ENCODE measurements at regions not wholly inside any gene's neighbourhood (a gene's known extent, or its start where the extent isn't known, plus 50 kb on each side); places are given as distances from the start of the nearest gene placed in this dataset.
"Not testable (repeated sequence)": the region's sequence is repeated elsewhere in the genome, so short reads cannot be mapped to it uniquely, and the experiment has no call there.

DNA sequence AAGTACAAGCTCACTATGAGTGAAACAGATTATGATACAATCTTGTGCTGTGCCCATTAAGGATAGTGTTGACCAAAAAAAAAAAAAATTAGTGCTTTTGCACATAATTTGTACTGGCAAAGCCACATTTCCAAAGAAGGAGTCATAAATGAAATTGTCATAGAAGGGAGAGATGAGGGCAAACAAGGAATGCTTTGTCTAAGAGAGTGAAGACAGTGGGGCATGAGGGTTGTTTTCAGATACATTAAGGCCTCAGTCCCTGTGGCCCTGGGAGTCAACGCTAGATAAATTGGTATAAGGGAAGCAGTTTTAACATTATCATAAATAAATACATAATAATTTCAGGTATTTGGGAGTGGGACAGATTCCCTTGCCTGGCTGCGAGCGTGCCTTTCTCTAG is 267.5 kb upstream of the PRKCQ start:
- DNase-seq (ENCODE audit: low spot score in 2 of 2) (no peak), ATAC-seq (no peak)
- H3K9me3 Mint-ChIP-seq, result no peaks in the 10 kb centered on the region
- H3K27ac Mint-ChIP-seq, result no peak overlapping the region
- no peaks in the 10 kb centered on the region for H3K36me3 Mint-ChIP-seq

DNA sequence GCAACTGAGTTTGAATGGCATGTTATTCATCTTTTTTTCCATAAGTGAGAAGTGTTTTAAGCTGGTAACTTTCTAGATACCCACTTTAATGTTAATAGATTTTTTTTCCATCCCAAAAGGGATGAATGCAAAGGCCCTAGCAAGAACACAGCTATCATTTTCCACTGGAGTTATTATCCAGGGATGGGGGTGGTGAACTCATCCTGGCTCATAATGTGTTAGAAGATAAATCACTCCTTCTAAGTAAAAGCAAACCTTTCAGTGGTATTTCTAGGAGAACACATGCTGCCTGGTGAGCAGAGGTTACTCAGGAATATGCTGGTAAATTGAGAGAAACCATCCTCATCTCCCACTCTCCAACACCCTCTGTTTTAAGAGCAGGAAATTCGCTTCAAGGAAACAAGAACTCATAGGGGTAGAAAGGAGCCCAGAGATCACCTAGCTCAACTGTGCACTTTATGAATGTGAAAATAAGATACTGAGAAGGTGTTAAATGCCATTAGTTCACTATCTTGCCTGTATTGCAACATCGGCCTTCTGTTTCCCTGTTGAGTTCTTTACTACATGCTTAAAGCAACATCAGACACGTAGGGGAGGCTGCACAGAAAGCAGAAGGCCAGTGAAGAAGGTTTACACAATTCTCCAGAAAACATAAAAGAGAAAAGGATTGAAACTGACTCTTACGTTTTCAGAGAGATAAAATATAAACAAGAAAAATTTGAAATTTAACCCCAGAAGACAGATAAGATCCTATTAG is 264.0 kb upstream of the PRKCQ start:
- no peak for ATAC-seq
- Mint-ChIP-seq H3K9me3 (no peaks in the 10 kb centered on the region), H3K36me3 (no peaks in the 10 kb centered on the region), H3K27ac (no peak overlapping the region)
- DNase-seq (ENCODE audit: low spot score in 2 of 2), result no peak

DNA sequence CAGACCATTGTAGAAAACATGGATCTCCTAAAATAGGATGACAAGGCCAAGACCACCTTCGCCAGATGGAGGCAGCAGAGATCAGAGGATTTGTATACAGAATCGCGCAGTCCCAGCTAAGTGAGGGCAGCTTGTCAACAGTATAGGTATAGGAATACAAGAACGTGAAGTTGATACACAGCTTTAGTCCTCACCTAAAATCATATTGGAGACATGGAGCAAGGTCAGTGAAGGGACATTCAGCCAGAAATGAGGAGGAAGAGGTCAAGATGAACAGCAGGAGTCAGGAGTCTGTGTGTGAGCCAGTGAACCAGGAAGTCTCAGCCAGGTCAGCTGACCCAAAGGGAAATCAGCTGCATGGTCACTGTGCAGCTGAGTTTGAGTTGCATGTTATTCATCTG is 263.4 kb upstream of the PRKCQ start:
- Mint-ChIP-seq H3K27ac (no peak overlapping the region), H3K9me3 (no peaks in the 10 kb centered on the region), H3K36me3 (no peaks in the 10 kb centered on the region)
- ATAC-seq (no peak), DNase-seq (ENCODE audit: low spot score in 2 of 2) (no peak)

DNA sequence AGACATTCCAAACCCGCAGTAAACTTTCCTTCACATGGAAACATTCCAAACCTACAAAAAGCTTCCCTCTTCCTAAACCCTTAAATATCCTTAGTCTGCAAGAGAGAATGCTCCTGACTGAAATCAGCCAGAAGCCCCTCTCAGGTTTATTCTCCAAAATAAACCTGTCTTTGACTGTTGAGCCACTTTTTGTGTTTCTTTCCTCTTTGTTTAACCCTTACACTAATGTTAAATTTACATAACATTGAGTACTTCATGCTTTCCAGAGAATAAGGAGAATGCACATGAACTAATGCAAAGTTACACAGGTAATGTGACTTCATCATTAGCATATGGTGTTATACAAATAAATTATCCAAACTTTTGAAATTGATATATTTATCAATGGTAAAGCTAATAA is 262.6 kb upstream of the PRKCQ start:
- DNase-seq (ENCODE audit: low spot score in 2 of 2), result no peak
- H3K27ac Mint-ChIP-seq, result no peak overlapping the region
- no peaks in the 10 kb centered on the region for H3K36me3 Mint-ChIP-seq
- no peak for ATAC-seq
- H3K9me3 Mint-ChIP-seq, result no peaks in the 10 kb centered on the region

DNA sequence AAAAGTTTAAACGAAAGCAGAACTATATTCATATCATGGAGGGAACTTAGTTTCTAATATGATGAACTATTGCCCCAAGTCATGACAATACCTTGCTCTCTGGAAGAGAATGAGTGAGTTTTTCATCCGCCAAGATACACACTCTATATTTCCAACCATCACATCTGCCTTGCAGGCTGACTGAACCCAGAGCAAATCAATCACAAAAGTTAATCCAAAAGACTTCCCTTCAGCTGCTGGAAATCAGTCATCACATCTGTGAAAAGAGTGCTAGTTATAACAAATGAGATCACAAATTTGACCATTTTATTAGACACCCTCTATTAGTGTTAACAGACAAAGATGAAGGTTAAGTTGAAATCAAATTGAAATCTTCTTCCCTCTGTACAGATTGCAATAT is 261.7 kb upstream of the PRKCQ start:
- no peak for ATAC-seq
- no peak for DNase-seq (ENCODE audit: low spot score in 2 of 2)
- Mint-ChIP-seq H3K9me3 (no peaks in the 10 kb centered on the region), H3K27ac (no peak overlapping the region), H3K36me3 (no peaks in the 10 kb centered on the region)

DNA sequence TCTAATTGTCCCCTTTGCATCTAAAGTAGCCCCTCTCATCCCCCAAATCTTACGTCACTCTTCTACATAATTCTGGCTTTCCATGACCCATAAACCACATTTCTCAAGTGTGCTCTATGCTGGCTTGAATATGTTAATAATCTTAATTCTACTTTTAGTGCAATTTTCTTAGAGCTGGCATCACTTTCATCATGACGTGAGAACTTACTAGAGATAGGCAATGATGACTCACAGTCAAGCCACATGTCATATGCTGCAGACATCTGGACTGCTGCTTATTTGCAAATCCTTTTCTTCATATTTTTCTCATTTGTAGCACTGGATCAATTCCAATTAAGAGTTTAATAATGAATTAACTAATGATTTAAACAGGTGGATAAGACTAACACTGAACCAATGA is 260.7 kb upstream of the PRKCQ start:
- no peak for ATAC-seq
- DNase-seq (ENCODE audit: low spot score in 2 of 2), result no peak
- Mint-ChIP-seq H3K36me3 (no peaks in the 10 kb centered on the region), H3K9me3 (no peaks in the 10 kb centered on the region), H3K27ac (no peak overlapping the region)

DNA sequence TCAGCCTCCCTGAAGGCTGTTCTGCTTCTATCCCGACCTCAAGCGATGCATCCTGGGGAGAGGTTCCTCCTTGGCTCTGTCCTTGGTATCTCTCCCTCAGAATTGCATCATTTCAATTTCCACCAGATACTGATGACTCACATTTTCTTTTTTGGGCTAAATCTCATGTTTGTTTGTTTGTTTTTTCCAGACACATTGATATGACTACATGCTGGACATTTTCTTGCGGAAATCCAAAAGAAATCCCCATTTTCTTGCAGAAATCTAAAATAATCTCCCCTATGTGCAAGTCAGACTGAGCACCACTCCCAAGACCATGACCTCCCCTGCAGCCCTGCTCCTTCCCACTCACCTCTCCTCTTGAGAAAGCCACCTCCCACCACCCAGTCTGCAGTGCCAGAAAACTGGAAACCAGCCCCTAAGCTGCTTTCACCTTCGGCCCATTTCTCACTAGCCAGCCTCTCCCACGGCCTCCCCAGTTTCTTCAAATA is 260.2 kb upstream of the PRKCQ start:
- DNase-seq (ENCODE audit: low spot score in 2 of 2) (no peak), ATAC-seq (no peak)
- Mint-ChIP-seq H3K36me3 (no peaks in the 10 kb centered on the region), H3K27ac (no peak overlapping the region), H3K9me3 (no peaks in the 10 kb centered on the region)

DNA sequence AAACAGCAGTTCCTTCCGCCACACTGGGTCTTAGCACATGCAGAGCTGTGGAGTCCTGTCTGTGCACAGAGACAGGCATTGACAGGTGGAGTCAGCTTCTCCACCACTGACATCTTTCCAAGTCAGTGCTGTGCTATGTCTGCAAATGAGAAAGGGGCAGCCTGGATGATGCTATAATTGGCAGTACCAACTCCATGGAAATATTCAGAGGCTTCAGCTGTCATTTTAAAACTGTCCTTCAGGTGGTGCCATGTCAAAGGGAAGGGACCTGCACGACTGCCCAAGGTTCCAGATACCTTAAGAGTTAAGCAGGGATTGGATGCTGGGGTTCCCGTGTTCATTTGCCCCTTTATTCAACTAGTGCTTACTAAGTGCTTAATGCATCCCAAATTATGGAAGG is 258.0 kb upstream of the PRKCQ start:
- Mint-ChIP-seq H3K27ac (no peak overlapping the region), H3K36me3 (no peaks in the 10 kb centered on the region), H3K9me3 (no peaks in the 10 kb centered on the region)
- DNase-seq (ENCODE audit: low spot score in 2 of 2), result peak in 1 of 2 donors; percentile 14
- ATAC-seq, result no peak

DNA sequence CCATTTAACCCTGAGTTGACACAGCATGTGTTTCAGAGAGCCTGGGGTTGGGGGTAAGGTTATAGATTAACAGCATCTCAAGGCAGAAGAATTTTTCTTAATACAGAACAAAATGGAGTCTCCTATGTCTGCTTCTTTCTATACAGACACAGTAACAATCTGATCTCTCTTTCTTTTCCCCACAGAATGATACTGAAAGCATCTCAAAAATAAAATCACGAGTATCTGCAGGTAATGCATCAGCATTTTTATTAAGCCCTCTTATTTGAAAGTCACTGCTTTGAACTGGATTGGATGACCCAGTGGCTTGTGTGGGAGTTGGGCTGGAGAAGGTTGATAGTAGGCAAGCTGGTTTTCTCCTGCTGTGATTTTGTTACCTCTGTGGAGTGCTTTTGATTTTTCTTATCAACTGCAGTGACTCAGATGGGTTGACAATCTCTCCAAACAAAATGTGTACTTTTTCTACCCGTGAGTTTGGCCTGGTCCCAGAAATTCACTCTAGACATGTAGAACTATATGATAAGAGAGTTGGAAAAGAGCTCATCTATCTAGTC is 253.5 kb upstream of the PRKCQ start:
- DNase-seq (ENCODE audit: low spot score in 2 of 2) (no peak), ATAC-seq (no peak)
- H3K9me3 Mint-ChIP-seq, result no peaks in the 10 kb centered on the region
- H3K27ac Mint-ChIP-seq, result no peak overlapping the region
- H3K36me3 Mint-ChIP-seq, result no peaks in the 10 kb centered on the region

DNA sequence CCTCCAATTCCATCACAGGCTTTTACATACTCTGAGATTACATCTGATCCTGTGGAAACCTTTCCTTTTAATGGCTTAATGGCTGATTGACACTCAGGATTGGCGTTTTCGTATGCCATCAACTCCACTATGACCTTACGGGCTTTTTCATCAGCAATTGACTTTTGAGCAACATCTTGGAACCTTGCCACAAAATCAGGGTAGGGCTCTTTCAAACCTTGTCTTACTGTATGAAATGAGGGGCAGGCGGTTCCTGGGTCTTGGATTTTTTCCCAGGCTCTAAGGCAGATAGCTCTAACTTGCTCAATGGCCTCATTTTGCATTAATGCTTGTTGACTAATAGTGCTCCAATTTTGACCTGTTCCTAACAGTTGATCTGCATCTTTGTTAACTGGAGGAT is 250.9 kb upstream of the PRKCQ start:
- H3K27ac Mint-ChIP-seq; H3K9me3 Mint-ChIP-seq; ATAC-seq; DNase-seq (ENCODE audit: low spot score in 2 of 2); H3K36me3 Mint-ChIP-seq: not testable (repeated sequence)

DNA sequence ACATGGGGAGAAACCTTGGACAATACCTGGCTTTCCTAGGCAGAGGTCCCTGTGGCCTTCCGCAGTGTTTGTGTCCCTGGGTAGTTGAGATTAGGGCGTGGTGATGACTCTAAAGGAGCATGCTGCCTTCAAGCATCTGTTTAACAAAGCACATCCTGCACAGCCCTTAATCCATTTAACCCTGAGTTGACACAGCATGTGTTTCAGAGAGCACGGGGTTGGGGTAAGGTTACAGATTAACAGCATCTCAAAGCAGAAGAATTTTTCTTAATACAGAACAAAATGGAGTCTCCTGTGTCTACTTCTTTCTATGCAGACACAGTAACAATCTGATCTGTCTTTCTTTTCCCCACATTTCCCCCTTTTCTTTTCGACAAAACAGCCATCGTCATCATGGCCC is 244.7 kb upstream of the PRKCQ start:
- not testable (repeated sequence) for DNase-seq (ENCODE audit: low spot score in 2 of 2); H3K27ac Mint-ChIP-seq; H3K9me3 Mint-ChIP-seq; H3K36me3 Mint-ChIP-seq; ATAC-seq

DNA sequence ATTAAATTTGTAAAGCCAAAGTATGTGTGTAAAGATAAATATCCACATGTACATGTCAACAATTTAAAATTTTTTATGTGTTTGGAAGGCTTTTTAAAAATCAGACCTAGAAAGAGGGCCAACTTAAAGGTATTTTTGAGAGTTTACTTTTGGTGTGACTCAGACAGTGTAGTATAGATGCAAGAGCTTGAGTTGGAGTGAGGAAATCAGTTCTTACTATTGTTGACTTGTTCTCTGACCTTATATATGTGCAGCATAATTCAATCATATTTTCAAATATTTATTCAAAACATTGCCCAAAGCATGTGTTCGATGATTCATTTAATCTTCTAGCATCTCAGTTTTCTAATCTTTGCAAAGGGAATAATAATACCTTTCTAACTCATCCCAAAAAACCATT is 243.7 kb upstream of the PRKCQ start:
- no peaks in the 10 kb centered on the region for H3K36me3 Mint-ChIP-seq
- ATAC-seq (no peak), DNase-seq (ENCODE audit: low spot score in 2 of 2) (no peak)
- no peak overlapping the region for H3K27ac Mint-ChIP-seq
- H3K9me3 Mint-ChIP-seq, result no peaks in the 10 kb centered on the region

DNA sequence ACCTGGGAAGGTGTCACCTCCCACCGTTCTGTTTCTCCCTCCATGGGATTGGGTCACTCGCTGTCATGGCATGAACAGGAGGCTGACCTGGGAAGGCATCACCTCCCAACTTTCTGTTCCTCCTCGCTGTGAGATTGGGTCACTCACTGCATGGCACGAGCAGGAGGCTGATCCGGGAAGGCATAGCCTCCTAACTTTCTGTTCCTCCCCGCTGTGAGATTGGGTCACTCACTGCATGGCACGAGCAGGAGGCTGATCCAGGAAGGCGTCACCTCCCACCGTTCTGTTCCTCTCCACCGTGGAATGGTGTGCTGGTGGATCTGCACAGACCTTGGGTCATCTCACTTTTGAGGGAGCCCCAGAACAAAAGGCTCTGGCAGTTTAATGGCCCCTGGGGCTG is 239.2 kb upstream of the PRKCQ start:
- no peaks in the 10 kb centered on the region for H3K36me3 Mint-ChIP-seq
- H3K9me3 Mint-ChIP-seq, result no peaks in the 10 kb centered on the region
- no peak overlapping the region for H3K27ac Mint-ChIP-seq
- DNase-seq (ENCODE audit: low spot score in 2 of 2) (no peak), ATAC-seq (no peak)

DNA sequence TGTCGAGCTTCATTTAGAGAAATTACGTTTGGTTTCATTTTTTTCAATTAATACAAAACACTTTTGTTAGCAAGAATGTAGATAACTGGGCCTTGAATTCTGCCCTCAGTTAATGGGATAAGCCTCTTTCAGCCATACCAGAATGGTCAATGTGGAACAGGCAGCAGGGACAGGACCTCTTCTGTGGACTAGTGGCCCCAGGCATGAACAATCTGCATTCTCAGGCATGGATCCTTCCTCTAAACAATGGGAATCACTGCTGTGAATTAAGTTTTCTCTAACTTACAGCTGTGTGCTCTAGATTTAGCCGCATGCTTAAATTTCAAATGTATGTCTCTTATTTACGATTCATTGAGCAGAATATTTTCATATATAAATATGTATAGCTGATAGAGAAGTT is 237.7 kb upstream of the PRKCQ start:
- ATAC-seq, result no peak
- no peak overlapping the region for H3K27ac Mint-ChIP-seq
- H3K36me3 Mint-ChIP-seq, result no peaks in the 10 kb centered on the region
- H3K9me3 Mint-ChIP-seq, result no peaks in the 10 kb centered on the region
- DNase-seq (ENCODE audit: low spot score in 2 of 2), result no peak

DNA sequence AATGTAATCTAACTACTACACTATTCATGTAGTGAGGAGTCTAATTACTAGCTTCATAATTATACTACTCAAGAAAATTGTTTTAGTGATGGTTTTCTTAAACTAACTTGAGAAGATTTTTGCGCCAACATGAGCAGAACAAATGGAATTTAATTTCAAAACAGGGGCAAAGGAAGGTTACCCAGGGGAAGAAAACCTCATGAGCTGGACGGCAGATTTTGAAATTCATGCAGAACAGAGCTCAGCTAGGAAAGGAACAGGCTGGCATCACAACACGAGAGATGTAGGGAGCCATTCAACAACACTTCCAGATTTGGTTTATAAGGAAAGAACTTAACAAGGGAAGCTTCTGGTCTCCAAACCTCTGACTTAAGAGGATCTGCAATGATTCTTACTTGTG is 235.3 kb upstream of the PRKCQ start:
- DNase-seq (ENCODE audit: low spot score in 2 of 2), result no peak
- ATAC-seq, result no peak
- no peaks in the 10 kb centered on the region for H3K36me3 Mint-ChIP-seq
- no peaks in the 10 kb centered on the region for H3K9me3 Mint-ChIP-seq
- no peak overlapping the region for H3K27ac Mint-ChIP-seq

DNA sequence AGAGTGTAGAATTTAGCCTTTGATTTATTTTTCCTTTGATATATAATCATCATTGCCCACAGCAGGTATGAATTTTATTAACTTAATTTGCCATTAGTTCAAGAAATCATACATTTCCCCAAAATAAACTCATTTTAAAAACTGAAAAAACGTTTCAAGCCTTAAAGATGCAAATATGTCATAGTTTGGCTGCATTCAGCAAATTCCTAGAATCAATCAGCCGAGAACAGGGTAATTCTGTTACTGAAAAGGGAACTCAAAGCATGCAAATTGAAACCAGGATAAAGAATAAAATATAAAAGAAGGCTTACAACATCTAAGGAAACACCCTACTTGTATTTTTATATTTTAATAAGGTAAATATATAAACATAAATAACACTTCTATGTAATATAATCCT is 233.8 kb upstream of the PRKCQ start:
- ATAC-seq (no peak), DNase-seq (ENCODE audit: low spot score in 2 of 2) (no peak)
- Mint-ChIP-seq H3K9me3 (peaks cover under 1 to 1% of the 10 kb centered on the region in 2 donors), H3K27ac (no peak overlapping the region), H3K36me3 (no peaks in the 10 kb centered on the region)

DNA sequence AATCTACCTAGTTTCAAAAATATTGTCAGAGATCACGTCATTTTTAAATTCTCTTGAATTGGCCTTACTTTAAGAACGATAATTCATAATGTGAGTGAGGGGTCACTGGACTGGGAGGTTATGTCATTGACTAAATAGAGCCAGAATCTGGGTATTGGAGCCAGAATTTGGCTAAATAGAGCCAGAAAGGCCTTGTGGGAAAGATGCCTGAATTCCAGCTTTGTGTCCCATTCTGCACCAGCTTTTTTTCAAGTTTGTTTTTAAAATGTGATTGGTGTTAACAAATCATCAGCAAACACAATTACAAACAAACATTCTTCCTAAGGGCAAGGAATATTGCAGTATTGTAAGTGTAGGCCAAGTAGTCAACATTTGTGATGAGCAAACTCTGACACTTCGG is 233.2 kb upstream of the PRKCQ start:
- no peak for DNase-seq (ENCODE audit: low spot score in 2 of 2)
- Mint-ChIP-seq H3K36me3 (no peaks in the 10 kb centered on the region), H3K9me3 (peaks cover 3 to 4% of the 10 kb centered on the region in 2 donors), H3K27ac (no peak overlapping the region)
- no peak for ATAC-seq

DNA sequence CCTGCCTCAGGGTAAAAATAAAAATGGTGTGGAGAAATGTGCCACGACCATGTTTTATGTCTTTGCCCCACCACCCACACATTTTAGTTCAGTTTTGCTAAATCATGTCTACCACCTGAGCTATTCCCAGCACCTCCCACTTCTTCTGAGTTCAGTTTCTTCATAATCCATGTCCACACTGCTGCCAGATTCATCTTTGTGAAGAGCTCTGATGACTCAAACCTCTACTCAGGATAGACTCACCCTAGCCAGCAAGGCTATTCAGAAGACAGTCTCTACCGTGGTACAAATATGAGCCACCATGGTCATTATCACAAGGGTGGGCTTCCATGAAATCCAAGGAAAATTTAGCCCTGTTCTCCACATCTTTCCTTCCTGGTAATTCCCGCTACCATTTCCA is 231.1 kb upstream of the PRKCQ start:
- ATAC-seq (no peak), DNase-seq (ENCODE audit: low spot score in 2 of 2) (no peak)
- Mint-ChIP-seq H3K27ac (no peak overlapping the region), H3K9me3 (peaks cover 3 to 4% of the 10 kb centered on the region in 2 donors), H3K36me3 (no peaks in the 10 kb centered on the region)

Data from activated naive CD4-positive, alpha-beta T cell treated with anti-CD3 and anti-CD28 coated beads, Interleukin-2, amount 50 U/mL, for 72 hours (primary cell).